ENCODE measurements at regions not wholly inside any gene's neighbourhood (a gene's known extent, or its start where the extent isn't known, plus 50 kb on each side); places are given as distances from the start of the nearest gene placed in this dataset.

DNA sequence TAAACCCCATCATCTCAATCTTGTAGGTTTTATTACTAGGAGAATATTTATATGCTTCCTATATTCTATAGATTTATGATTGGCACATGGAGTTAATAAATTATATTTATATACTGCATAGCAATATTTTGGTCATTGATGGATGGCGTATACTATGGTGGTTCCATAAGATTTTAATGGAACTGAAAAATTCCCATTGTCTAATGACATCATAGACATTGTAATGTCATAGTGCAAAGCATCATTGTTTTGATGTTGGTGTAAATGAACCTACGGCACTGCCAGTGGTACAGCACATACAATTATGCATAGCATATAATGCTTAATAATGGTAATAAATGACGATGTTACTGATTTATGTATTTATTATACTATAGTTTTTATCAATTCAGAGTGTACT, 1135.9 kb downstream of the CNTNAP5 start:
- no peak for DNase-seq
- Histone ChIP-seq H3K36me3 (replicated peaks in 1 of 2; ENCODE audit: control insufficient read depth in 1 of 2, insufficient read depth in 2 of 2, low read length in 2 of 2) (no peaks in the 10 kb centered on the region), H3K9me3 (replicated peaks in 1 of 2; ENCODE audit: control insufficient read depth in 1 of 2, insufficient read depth in 1 of 2, low read length in 2 of 2) (peaks cover 0 to 7% of the 10 kb centered on the region in 2 donors), H3K4me1 (ENCODE audit: control insufficient read depth in 1 of 2, insufficient read depth in 2 of 2, low read length in 2 of 2) (no peaks in the 10 kb centered on the region), H2AFZ (ENCODE audit: insufficient read depth, low read depth, low read length, poor library complexity, severe bottlenecking) (no peak overlapping the region), H3K27me3 (ENCODE audit: control insufficient read depth in 2 of 2, insufficient read depth in 2 of 2, low read length in 2 of 2) (no peaks in the 10 kb centered on the region), H4K20me1 (ENCODE audit: insufficient read depth, low read length) (no peaks in the 10 kb centered on the region), H3K9ac (ENCODE audit: insufficient read depth, low read length, poor library complexity, severe bottlenecking) (no peak overlapping the region), H3K4me3 (replicated peaks in 1 of 3; ENCODE audit: low read depth in 2 of 3, low read length in 3 of 3) (no peak overlapping the region), H3K4me2 (replicated peaks; ENCODE audit: extremely low read depth, low read length, poor library complexity, severe bottlenecking) (no peak overlapping the region), H3K79me2 (ENCODE audit: insufficient read depth, low read length) (no peaks in the 10 kb centered on the region), H3K27ac (ENCODE audit: low read depth in 1 of 2, low read length in 2 of 2) (no peak overlapping the region)
- Mint-ChIP-seq H3K9me3 (peaks cover 0 to 5% (median 0%) of the 10 kb centered on the region in 7 donors), H3K4me3 (no peak overlapping the region), H3K27me3 (ENCODE audit: low read depth in 3 of 3) (no peaks in the 10 kb centered on the region), H3K27ac (no peak overlapping the region), H3K36me3 (no peaks in the 10 kb centered on the region), H3K4me1 (no peaks in the 10 kb centered on the region)
- WGBS (ENCODE audit: insufficient coverage) = no CpG with 5 or more reads among the region's 3 CpGs
- intact Hi-C loops (cut with micrococcal nuclease) = no loop called here
- TF ChIP-seq, protein P1, sequence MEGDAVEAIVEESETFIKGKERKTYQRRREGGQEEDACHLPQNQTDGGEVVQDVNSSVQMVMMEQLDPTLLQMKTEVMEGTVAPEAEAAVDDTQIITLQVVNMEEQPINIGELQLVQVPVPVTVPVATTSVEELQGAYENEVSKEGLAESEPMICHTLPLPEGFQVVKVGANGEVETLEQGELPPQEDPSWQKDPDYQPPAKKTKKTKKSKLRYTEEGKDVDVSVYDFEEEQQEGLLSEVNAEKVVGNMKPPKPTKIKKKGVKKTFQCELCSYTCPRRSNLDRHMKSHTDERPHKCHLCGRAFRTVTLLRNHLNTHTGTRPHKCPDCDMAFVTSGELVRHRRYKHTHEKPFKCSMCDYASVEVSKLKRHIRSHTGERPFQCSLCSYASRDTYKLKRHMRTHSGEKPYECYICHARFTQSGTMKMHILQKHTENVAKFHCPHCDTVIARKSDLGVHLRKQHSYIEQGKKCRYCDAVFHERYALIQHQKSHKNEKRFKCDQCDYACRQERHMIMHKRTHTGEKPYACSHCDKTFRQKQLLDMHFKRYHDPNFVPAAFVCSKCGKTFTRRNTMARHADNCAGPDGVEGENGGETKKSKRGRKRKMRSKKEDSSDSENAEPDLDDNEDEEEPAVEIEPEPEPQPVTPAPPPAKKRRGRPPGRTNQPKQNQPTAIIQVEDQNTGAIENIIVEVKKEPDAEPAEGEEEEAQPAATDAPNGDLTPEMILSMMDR (IDR thresholded peaks at IDR 0.05) = no peak

DNA sequence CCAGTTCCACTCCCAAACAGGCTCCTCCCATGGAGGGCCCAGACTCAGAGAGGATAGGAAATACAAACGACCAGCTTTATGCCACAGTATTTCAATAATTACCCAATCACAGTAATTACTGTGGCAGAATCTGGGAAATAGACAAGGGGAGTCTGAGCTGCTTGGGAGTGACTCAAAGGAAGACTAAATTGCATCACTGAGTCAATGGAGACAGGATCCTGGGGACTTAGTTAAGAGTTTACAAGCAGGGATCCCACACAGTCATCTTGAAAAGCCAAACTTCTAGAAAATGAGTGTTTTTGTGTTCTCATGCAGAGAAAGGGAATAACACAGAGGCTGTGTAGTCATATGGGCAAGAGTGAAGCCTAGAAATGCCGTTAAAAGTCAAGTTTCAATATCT, 1142.1 kb downstream of the CNTNAP5 start:
- Histone ChIP-seq H3K27me3 (ENCODE audit: control insufficient read depth in 2 of 2, insufficient read depth in 2 of 2, low read length in 2 of 2) (no peaks in the 10 kb centered on the region), H3K4me3 (replicated peaks in 1 of 3; ENCODE audit: low read depth in 2 of 3, low read length in 3 of 3) (no peak overlapping the region), H3K79me2 (ENCODE audit: insufficient read depth, low read length) (no peaks in the 10 kb centered on the region), H3K36me3 (replicated peaks in 1 of 2; ENCODE audit: control insufficient read depth in 1 of 2, insufficient read depth in 2 of 2, low read length in 2 of 2) (no peaks in the 10 kb centered on the region), H3K4me2 (replicated peaks; ENCODE audit: extremely low read depth, low read length, poor library complexity, severe bottlenecking) (no peak overlapping the region), H3K9ac (ENCODE audit: insufficient read depth, low read length, poor library complexity, severe bottlenecking) (no peak overlapping the region), H2AFZ (ENCODE audit: insufficient read depth, low read depth, low read length, poor library complexity, severe bottlenecking) (no peak overlapping the region), H3K4me1 (ENCODE audit: control insufficient read depth in 1 of 2, insufficient read depth in 2 of 2, low read length in 2 of 2) (no peaks in the 10 kb centered on the region), H4K20me1 (ENCODE audit: insufficient read depth, low read length) (no peaks in the 10 kb centered on the region), H3K9me3 (replicated peaks in 1 of 2; ENCODE audit: control insufficient read depth in 1 of 2, insufficient read depth in 1 of 2, low read length in 2 of 2) (peaks cover 0 to 2% of the 10 kb centered on the region in 2 donors), H3K27ac (ENCODE audit: low read depth in 1 of 2, low read length in 2 of 2) (no peak overlapping the region)
- Mint-ChIP-seq H3K4me1 (no peaks in the 10 kb centered on the region), H3K9me3 (peaks cover 0 to 3% (median 0%) of the 10 kb centered on the region in 7 donors), H3K4me3 (no peak overlapping the region), H3K27me3 (ENCODE audit: low read depth in 3 of 3) (no peaks in the 10 kb centered on the region), H3K36me3 (no peaks in the 10 kb centered on the region), H3K27ac (no peak overlapping the region)
- TF ChIP-seq, protein P1 (IDR thresholded peaks at IDR 0.05) = no peak
- no peak for DNase-seq
- intact Hi-C loops (cut with micrococcal nuclease) = no loop called here
- WGBS (ENCODE audit: insufficient coverage) = 100% methylated on average over 1 of the region's 2 CpGs
